GM12873 (cell line): ENCODE measurements at regions not wholly inside any gene's neighbourhood (a gene's known extent, or its start where the extent isn't known, plus 50 kb on each side); places are given as distances from the start of the nearest gene placed in this dataset.

Experiments
- TF ChIP-seq, protein P1 (sequence below): IDR thresholded peaks from 2 replicates; pipeline ENCODE4 v1.5.1; 2012; ENCODE audit warnings: low read depth, mild to moderate bottlenecking, moderate library complexity, low read length, control low read depth; ENCODE audit not compliant: insufficient read depth; ENCODE audit errors: missing control alignments

DNA sequence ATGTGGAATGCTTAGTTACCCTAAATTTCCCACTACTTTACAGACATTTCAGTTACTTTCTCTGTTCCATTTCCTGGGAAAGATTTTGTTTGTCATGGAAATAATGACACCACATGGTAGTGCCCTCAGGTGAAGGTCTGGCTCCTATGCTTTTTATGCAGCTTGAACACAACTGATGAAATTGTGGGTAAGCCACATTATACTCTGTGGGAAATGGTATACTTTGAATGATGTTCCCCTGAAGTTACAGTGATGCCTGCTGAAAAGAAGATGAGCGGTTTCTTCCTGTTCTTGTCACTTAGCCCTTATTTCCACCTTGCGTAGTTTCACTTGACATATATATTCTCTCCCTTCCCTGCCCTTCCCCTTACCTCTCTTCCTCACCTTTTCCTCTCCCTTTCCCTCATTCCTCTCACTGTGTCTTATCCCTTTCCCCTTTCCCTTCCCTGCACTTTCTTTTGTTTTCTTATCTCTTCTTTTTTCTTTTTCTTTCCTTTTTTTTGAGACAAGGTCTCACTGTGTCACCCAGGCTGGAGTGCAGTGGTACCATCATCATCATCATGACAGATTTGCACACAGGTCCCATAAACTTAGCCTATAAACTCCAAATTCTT is 280.8 kb upstream of the IL12B start:
- TF ChIP-seq, protein P1, sequence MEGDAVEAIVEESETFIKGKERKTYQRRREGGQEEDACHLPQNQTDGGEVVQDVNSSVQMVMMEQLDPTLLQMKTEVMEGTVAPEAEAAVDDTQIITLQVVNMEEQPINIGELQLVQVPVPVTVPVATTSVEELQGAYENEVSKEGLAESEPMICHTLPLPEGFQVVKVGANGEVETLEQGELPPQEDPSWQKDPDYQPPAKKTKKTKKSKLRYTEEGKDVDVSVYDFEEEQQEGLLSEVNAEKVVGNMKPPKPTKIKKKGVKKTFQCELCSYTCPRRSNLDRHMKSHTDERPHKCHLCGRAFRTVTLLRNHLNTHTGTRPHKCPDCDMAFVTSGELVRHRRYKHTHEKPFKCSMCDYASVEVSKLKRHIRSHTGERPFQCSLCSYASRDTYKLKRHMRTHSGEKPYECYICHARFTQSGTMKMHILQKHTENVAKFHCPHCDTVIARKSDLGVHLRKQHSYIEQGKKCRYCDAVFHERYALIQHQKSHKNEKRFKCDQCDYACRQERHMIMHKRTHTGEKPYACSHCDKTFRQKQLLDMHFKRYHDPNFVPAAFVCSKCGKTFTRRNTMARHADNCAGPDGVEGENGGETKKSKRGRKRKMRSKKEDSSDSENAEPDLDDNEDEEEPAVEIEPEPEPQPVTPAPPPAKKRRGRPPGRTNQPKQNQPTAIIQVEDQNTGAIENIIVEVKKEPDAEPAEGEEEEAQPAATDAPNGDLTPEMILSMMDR: no peak

DNA sequence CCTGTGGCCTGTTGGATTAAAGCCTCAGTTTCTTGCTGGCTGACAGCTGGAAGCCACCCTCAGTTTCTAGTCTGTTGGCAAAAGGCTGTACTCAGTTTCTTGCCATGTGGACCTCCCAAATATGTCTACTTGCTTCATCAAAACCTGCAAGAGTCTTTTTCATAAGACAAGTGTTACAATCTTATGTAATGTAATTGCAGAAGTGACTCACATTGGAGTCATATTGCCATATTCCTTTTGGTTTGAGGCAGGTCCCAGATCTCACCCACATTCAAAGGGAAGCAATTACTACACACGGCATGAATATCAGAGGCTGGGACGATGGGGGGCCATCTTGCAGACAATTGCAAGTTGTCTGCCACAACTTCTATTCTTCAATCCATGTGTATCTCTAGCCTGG is 286.7 kb upstream of the IL12B start:
- TF ChIP-seq, protein P1: no peak

DNA sequence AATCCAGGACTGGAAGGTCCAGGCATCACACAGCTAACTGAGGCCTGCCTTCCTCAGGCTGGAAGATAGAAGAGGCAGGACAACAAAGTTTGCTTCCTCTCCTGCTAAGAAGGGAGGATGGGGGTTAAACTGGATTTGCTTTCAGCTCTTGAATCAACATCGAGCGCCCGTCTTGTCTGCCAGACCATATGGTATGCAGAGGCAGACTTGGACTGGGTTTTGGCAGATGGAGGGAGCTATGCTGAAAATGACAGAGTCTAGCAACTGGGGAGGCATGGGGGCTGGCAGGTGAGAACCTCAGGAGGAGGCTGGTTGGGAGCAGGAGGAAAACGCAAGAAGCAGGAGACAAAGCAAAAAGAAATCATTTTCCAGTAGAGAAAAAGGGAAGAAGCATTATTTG is 289.5 kb upstream of the IL12B start:
- TF ChIP-seq, protein P1: no peak

DNA sequence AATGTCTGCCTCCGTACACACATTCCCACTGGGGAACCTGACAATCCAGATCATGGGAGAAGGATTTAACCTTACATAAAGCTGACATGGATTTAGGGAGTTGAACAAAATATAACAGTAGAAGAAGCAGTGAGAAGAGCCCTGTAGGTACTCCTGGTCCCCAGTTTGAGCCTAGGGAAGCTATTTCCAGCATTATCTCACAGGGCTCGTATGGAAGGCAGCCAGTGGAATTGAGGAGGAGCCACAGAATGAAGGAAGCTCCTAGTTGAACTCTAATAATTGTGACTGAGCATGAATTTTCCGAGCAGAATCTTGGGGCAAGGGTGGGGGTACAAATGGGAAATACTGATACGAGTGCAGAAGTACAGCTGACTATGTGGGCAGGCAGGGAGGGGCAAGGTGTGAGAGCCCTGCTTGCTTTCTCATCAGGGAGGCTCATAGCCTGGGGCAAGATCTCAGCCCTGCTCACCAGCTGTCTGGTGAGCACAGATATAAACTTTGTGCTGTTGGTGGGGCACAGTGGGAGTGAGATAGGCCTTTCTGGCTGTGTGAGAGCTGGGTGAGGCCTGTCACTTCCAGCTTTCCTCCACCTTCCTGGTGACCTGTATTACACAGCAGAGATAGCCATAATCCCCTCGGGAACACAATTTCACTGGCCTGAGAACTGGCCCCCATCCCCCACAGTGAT is 290.7 kb upstream of the IL12B start:
- TF ChIP-seq, protein P1: no peak

DNA sequence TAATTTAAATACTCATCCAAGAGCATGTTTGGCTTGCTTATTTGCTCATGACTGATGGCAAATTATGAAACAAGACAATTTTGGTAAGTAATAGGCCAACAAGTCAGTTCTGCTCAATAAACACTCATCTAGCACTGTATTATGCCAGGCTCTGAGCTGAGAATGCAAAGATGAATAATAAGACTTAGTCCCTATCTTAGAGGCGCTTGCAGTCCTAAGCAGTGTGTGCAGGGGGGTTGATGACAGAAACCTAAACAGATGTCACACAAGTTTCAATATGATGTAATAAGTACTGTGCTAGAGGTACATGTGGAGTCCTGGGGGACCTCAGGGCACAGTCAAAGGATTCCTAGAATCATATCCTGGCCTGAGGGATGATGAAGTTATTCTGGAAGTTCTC is 287.6 kb upstream of the ADRA1B start:
- TF ChIP-seq, protein P1: no peak

DNA sequence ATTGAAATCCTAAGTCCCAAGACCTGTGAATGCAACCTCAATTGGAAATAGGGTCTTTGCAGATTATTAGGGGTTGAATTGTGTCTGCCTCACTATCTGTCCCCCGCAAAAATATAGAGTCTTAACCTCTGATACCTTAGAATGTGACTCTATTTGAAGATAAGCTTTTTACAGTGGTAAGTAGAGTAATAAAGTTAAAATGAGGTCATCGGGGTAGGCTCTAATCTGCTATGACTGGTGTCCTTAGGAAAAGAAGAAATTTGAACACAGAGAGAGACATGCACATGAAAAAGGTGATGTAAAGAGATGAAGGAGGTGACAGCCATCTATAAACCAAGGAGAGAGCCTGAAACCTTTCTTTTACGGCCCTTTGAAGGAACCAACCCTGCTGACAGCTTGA is 287.1 kb upstream of the ADRA1B start:
- TF ChIP-seq, protein P1: no peak

DNA sequence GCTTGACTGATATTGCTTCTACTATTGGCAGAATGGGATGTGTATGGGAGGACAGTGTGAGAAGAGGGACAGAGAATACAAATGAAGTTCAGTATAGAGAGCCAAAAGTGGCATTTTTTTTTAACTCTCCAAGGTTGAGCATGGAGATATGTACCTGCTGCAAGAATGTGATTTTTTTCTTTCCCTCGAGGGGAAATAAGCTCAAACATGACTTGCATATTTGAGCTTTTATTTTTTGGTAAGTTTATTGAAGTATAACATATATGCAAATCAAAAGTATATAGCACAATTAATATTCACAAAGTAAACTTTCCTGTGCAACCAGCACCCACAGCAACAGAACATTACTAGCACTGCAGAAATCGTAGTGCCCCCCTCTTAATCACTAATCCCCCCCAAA is 285.7 kb upstream of the ADRA1B start:
- TF ChIP-seq, protein P1: no peak
